Activated naive CD8-positive, alpha-beta T cell treated with anti-CD3 and anti-CD28 coated beads, Interleukin-2, amount 50 U/mL, for 24 hours (primary cell): ENCODE measurements at regions not wholly inside any gene's neighbourhood (a gene's known extent, or its start where the extent isn't known, plus 50 kb on each side); places are given as distances from the start of the nearest gene placed in this dataset.

Experiments
- ATAC-seq: fragments of 150-1000 bp; cut with Tn5 transposase; one replicate; pipeline ENCODE4 v1.10.0; 2021
- DNase-seq: peaks from one replicate; pipeline ENCODE4 v3.0.0; 2021
- H3K27ac Mint-ChIP-seq: one replicate; pipeline ENCODE4 v1.8.0; 2021; ENCODE audit warnings: mild to moderate bottlenecking, mixed read lengths
- H3K27me3 Mint-ChIP-seq: one replicate; pipeline ENCODE4 v1.8.0; 2021; ENCODE audit warnings: mixed read lengths
- H3K36me3 Mint-ChIP-seq: one replicate; pipeline ENCODE4 v1.8.0; 2021; ENCODE audit warnings: low read depth, mixed read lengths
- H3K4me1 Mint-ChIP-seq: one replicate; pipeline ENCODE4 v1.8.0; 2021; ENCODE audit warnings: mixed read lengths
- H3K4me3 Mint-ChIP-seq: one replicate; pipeline ENCODE4 v1.8.0; 2021; ENCODE audit warnings: mild to moderate bottlenecking, moderate library complexity, mixed read lengths
- H3K9me3 Mint-ChIP-seq: one replicate; pipeline ENCODE4 v1.8.0; 2021; ENCODE audit warnings: mixed read lengths

GRCh38 chrX:130974323-130974722 is 71.3 kb upstream of the ENOX2 start:
- ATAC-seq (no peak), DNase-seq (no peak)
- Mint-ChIP-seq H3K4me1 (no peaks in the 10 kb centered on the region), H3K36me3 (no peaks in the 10 kb centered on the region), H3K4me3 (no peak overlapping the region), H3K27ac (no peak overlapping the region), H3K27me3 (no peaks in the 10 kb centered on the region), H3K9me3 (no peaks in the 10 kb centered on the region)

GRCh38 chrX:130975947-130976346 is 72.9 kb upstream of the ENOX2 start:
- H3K27ac Mint-ChIP-seq: no peak overlapping the region
- peak; percentile 46 for ATAC-seq
- H3K4me3 Mint-ChIP-seq: no peak overlapping the region

GRCh38 chrX:130981836-130982235 is 76.3 kb upstream of the ARHGAP36 start:
- no peaks in the 10 kb centered on the region for H3K36me3 Mint-ChIP-seq
- DNase-seq (no peak), ATAC-seq (no peak)
- no peak overlapping the region for H3K27ac Mint-ChIP-seq
- no peaks in the 10 kb centered on the region for H3K9me3 Mint-ChIP-seq
- H3K4me1 Mint-ChIP-seq: no peaks in the 10 kb centered on the region
- peaks cover 1% of the 10 kb centered on the region for H3K27me3 Mint-ChIP-seq
- H3K4me3 Mint-ChIP-seq: no peak overlapping the region

More at GRCh38 chrX:130975947-130976346, 72.9 kb upstream of the ENOX2 start:
- peak; percentile 6 for DNase-seq
- H3K27me3 Mint-ChIP-seq: no peaks in the 10 kb centered on the region
- H3K4me1 Mint-ChIP-seq: no peaks in the 10 kb centered on the region
- H3K9me3 Mint-ChIP-seq: no peaks in the 10 kb centered on the region
- no peaks in the 10 kb centered on the region for H3K36me3 Mint-ChIP-seq

- Mint-ChIP-seq H3K27me3 (peaks cover 1% of the 10 kb centered on the region), H3K9me3 (no peaks in the 10 kb centered on the region), H3K36me3 (no peaks in the 10 kb centered on the region), H3K27ac (no peak overlapping the region), H3K4me1 (no peaks in the 10 kb centered on the region), H3K4me3 (no peak overlapping the region)
- DNase-seq (no peak), ATAC-seq (no peak)
These were observed 73.4 kb upstream of the ARHGAP36 start for GRCh38 chrX:130984782-130985181.

GRCh38 chrX:130987241-130987640 is 70.9 kb upstream of the ARHGAP36 start:
- H3K9me3 Mint-ChIP-seq: no peaks in the 10 kb centered on the region
- no peaks in the 10 kb centered on the region for H3K36me3 Mint-ChIP-seq
- DNase-seq (no peak), ATAC-seq (no peak)
- H3K27ac Mint-ChIP-seq: no peak overlapping the region
- H3K4me1 Mint-ChIP-seq: no peaks in the 10 kb centered on the region
- H3K27me3 Mint-ChIP-seq: peaks cover 1% of the 10 kb centered on the region
- H3K4me3 Mint-ChIP-seq: no peak overlapping the region

GRCh38 chrX:130990723-130991122 is 67.4 kb upstream of the ARHGAP36 start:
- H3K27me3 Mint-ChIP-seq: peaks cover 9% of the 10 kb centered on the region
- H3K9me3 Mint-ChIP-seq: no peaks in the 10 kb centered on the region
- H3K27ac Mint-ChIP-seq: no peak overlapping the region
- no peaks in the 10 kb centered on the region for H3K4me1 Mint-ChIP-seq
- ATAC-seq: no peak
- DNase-seq: no peak
- H3K4me3 Mint-ChIP-seq: no peak overlapping the region
- no peaks in the 10 kb centered on the region for H3K36me3 Mint-ChIP-seq

GRCh38 chrX:130994671-130995070 is 63.5 kb upstream of the ARHGAP36 start:
- Mint-ChIP-seq H3K36me3 (no peaks in the 10 kb centered on the region), H3K27ac (no peak overlapping the region), H3K9me3 (no peaks in the 10 kb centered on the region), H3K27me3 (peaks cover 9% of the 10 kb centered on the region), H3K4me1 (no peaks in the 10 kb centered on the region), H3K4me3 (no peak overlapping the region)
- no peak for ATAC-seq
- peak; percentile 6 for DNase-seq

- H3K36me3 Mint-ChIP-seq: no peaks in the 10 kb centered on the region
- ATAC-seq (no peak), DNase-seq (no peak)
- H3K4me1 Mint-ChIP-seq: no peaks in the 10 kb centered on the region
- no peak overlapping the region for H3K4me3 Mint-ChIP-seq
- peaks cover 9% of the 10 kb centered on the region for H3K27me3 Mint-ChIP-seq
- no peak overlapping the region for H3K27ac Mint-ChIP-seq
- H3K9me3 Mint-ChIP-seq: no peaks in the 10 kb centered on the region
These were observed 62.7 kb upstream of the ARHGAP36 start for GRCh38 chrX:130995439-130995838.

- Mint-ChIP-seq H3K36me3 (no peaks in the 10 kb centered on the region), H3K9me3 (no peaks in the 10 kb centered on the region), H3K4me3 (no peak overlapping the region), H3K27ac (no peak overlapping the region), H3K4me1 (no peaks in the 10 kb centered on the region), H3K27me3 (peaks cover 9% of the 10 kb centered on the region)
- ATAC-seq: no peak
- DNase-seq: no peak
These were observed 60.8 kb upstream of the ARHGAP36 start for GRCh38 chrX:130997314-130997713.

- Mint-ChIP-seq H3K27me3 (no peaks in the 10 kb centered on the region), H3K4me3 (no peak overlapping the region), H3K27ac (no peak overlapping the region), H3K36me3 (no peaks in the 10 kb centered on the region), H3K9me3 (no peaks in the 10 kb centered on the region), H3K4me1 (no peaks in the 10 kb centered on the region)
- no peak for DNase-seq
- ATAC-seq: no peak
These were observed 58.8 kb upstream of the ARHGAP36 start for GRCh38 chrX:130999360-130999759.
